Muscle of leg (tissue), 3 donors: ENCODE measurements at regions not wholly inside any gene's neighbourhood (a gene's known extent, or its start where the extent isn't known, plus 50 kb on each side); places are given as distances from the start of the nearest gene placed in this dataset.
A peak's percentile ranks its signal among the peaks of the same experiment; 100 is the strongest.

Source experiments
- DNase-seq: peaks from one replicate; pipeline ENCODE4 v3.0.0; 2013
- H3K27ac ChIP-seq: one replicate; pipeline ENCODE4 v1.5.1; 2013; ENCODE audit warnings: mild to moderate bottlenecking, low read length, control low read depth
- H3K27me3 ChIP-seq: one replicate; pipeline ENCODE4 v1.6.1; 2013; ENCODE audit warnings: low read length; ENCODE audit not compliant: control insufficient read depth, insufficient read depth
- H3K36me3 ChIP-seq: one replicate; pipeline ENCODE4 v1.6.1; 2013; ENCODE audit warnings: low read length; ENCODE audit not compliant: control insufficient read depth, insufficient read depth
- H3K4me1 ChIP-seq: one replicate; pipeline ENCODE4 v1.6.1; 2013; ENCODE audit warnings: low read length; ENCODE audit not compliant: control insufficient read depth, insufficient read depth
- H3K4me3 ChIP-seq: one replicate; pipeline ENCODE4 v1.5.1; 2013; ENCODE audit warnings: low read length, control low read depth
- H3K9me3 ChIP-seq: replicated peaks from 2 replicates; pipeline ENCODE4 v1.6.1; 2013; ENCODE audit warnings: low read depth, low read length; ENCODE audit not compliant: control insufficient read depth
- WGBS: methylation state at CpG from one replicate; pipeline ENCODE4 v1.1.5; 2013; ENCODE audit warnings: missing lambda C conversion rate; ENCODE audit not compliant: insufficient coverage; 5-methylcytosine and 5-hydroxymethylcytosine counted together

GRCh38 chr10:105466521-105466920 is 825.4 kb downstream of the SORCS3 start:
- Histone ChIP-seq H3K36me3 (no peaks in the 10 kb centered on the region), H3K27ac (no peak overlapping the region), H3K27me3 (no peaks in the 10 kb centered on the region), H3K9me3 (peaks cover 5% of the 10 kb centered on the region), H3K4me3 (no peak overlapping the region), H3K4me1 (no peaks in the 10 kb centered on the region)
- WGBS, result no CpG with 5 or more reads among the region's 1 CpG
- no peak for DNase-seq

- no peaks in the 10 kb centered on the region for H3K9me3 ChIP-seq
- H3K4me1 ChIP-seq, result no peaks in the 10 kb centered on the region
- DNase-seq, result no peak
- H3K36me3 ChIP-seq, result no peaks in the 10 kb centered on the region
- no CpG with 5 or more reads among the region's 1 CpG for WGBS
- H3K4me3 ChIP-seq, result no peak overlapping the region
- H3K27ac ChIP-seq, result no peak overlapping the region
- no peaks in the 10 kb centered on the region for H3K27me3 ChIP-seq
Observed at GRCh38 chr10:105434970-105435369, 793.9 kb downstream of the SORCS3 start.

- Histone ChIP-seq H3K4me1 (no peaks in the 10 kb centered on the region), H3K9me3 (peaks cover 7% of the 10 kb centered on the region), H3K27me3 (no peaks in the 10 kb centered on the region), H3K36me3 (no peaks in the 10 kb centered on the region), H3K4me3 (no peak overlapping the region), H3K27ac (no peak overlapping the region)
- no CpG with 5 or more reads among the region's 4 CpGs for WGBS
- DNase-seq, result no peak
Observed at GRCh38 chr10:105413997-105414396, 772.9 kb downstream of the SORCS3 start.

GRCh38 chr10:105409370-105409769 is 768.3 kb downstream of the SORCS3 start:
- no peaks in the 10 kb centered on the region for H3K4me1 ChIP-seq
- H3K4me3 ChIP-seq, result no peak overlapping the region
- DNase-seq, result no peak
- WGBS, result no CpG with 5 or more reads among the region's 1 CpG
- H3K27me3 ChIP-seq, result no peaks in the 10 kb centered on the region
- no peaks in the 10 kb centered on the region for H3K36me3 ChIP-seq
- H3K27ac ChIP-seq, result no peak overlapping the region
- peaks cover 12% of the 10 kb centered on the region for H3K9me3 ChIP-seq

- Histone ChIP-seq H3K36me3 (no peaks in the 10 kb centered on the region), H3K4me1 (no peaks in the 10 kb centered on the region), H3K27me3 (no peaks in the 10 kb centered on the region), H3K4me3 (no peak overlapping the region), H3K27ac (no peak overlapping the region), H3K9me3 (peaks cover 12% of the 10 kb centered on the region)
- no peak for DNase-seq
- 83% methylated on average over 1 of the region's 2 CpGs for WGBS
Observed at GRCh38 chr10:105406488-105406887, 765.4 kb downstream of the SORCS3 start.

- peak; percentile 8 for DNase-seq
- Histone ChIP-seq H3K27me3 (no peaks in the 10 kb centered on the region), H3K27ac (no peak overlapping the region), H3K4me3 (no peak overlapping the region), H3K36me3 (no peaks in the 10 kb centered on the region), H3K4me1 (no peaks in the 10 kb centered on the region), H3K9me3 (no peaks in the 10 kb centered on the region)
- 58% methylated on average over 2 of the region's 4 CpGs for WGBS
Observed at GRCh38 chr10:105398202-105398601, 757.1 kb downstream of the SORCS3 start.

- Histone ChIP-seq H3K4me1 (no peaks in the 10 kb centered on the region), H3K4me3 (no peak overlapping the region), H3K27ac (no peak overlapping the region), H3K36me3 (no peaks in the 10 kb centered on the region), H3K27me3 (no peaks in the 10 kb centered on the region), H3K9me3 (no peaks in the 10 kb centered on the region)
- 87% methylated on average over 5 of the region's 12 CpGs for WGBS
- no peak for DNase-seq
Observed at GRCh38 chr10:105391670-105392351, 750.7 kb downstream of the SORCS3 start.

GRCh38 chr10:105387971-105388370 is 746.9 kb downstream of the SORCS3 start:
- no peak overlapping the region for H3K27ac ChIP-seq
- H3K9me3 ChIP-seq, result peaks cover 2% of the 10 kb centered on the region
- no peaks in the 10 kb centered on the region for H3K27me3 ChIP-seq
- H3K4me3 ChIP-seq, result no peak overlapping the region
- no peaks in the 10 kb centered on the region for H3K4me1 ChIP-seq
- no peak for DNase-seq
- no peaks in the 10 kb centered on the region for H3K36me3 ChIP-seq
- no CpG with 5 or more reads among the region's 3 CpGs for WGBS

- Histone ChIP-seq H3K36me3 (no peaks in the 10 kb centered on the region), H3K4me3 (no peak overlapping the region), H3K4me1 (no peaks in the 10 kb centered on the region), H3K9me3 (peaks cover 2% of the 10 kb centered on the region), H3K27me3 (no peaks in the 10 kb centered on the region), H3K27ac (no peak overlapping the region)
- no peak for DNase-seq
Observed at GRCh38 chr10:105383978-105384377, 742.9 kb downstream of the SORCS3 start.

GRCh38 chr10:105370692-105371091 is 729.6 kb downstream of the SORCS3 start:
- no peak overlapping the region for H3K27ac ChIP-seq
- no peaks in the 10 kb centered on the region for H3K9me3 ChIP-seq
- no peaks in the 10 kb centered on the region for H3K27me3 ChIP-seq
- no peak for DNase-seq
- no CpG with 5 or more reads among the region's 5 CpGs for WGBS
- H3K4me3 ChIP-seq, result no peak overlapping the region
- no peaks in the 10 kb centered on the region for H3K4me1 ChIP-seq
- H3K36me3 ChIP-seq, result no peaks in the 10 kb centered on the region

- Histone ChIP-seq H3K27ac (no peak overlapping the region), H3K4me1 (no peaks in the 10 kb centered on the region), H3K36me3 (no peaks in the 10 kb centered on the region), H3K4me3 (no peak overlapping the region), H3K9me3 (no peaks in the 10 kb centered on the region), H3K27me3 (no peaks in the 10 kb centered on the region)
- WGBS, result 100% methylated on average over 1 of the region's 3 CpGs
- DNase-seq, result no peak
Observed at GRCh38 chr10:105359708-105360107, 718.6 kb downstream of the SORCS3 start.
